CD4-positive, alpha-beta T cell treated with Interferon gamma for 1 hour (primary cell): ENCODE measurements at regions not wholly inside any gene's neighbourhood (a gene's known extent, or its start where the extent isn't known, plus 50 kb on each side); places are given as distances from the start of the nearest gene placed in this dataset.
"Not testable (repeated sequence)": the region's sequence is repeated elsewhere in the genome, so short reads cannot be mapped to it uniquely, and the experiment has no call there.

Experiments used
- DNase-seq: peaks from one replicate; pipeline ENCODE4 v3.0.0-alpha.2; 2020

- DNase-seq = not testable (repeated sequence)
Measured at GRCh38 chr14:19126269-19127051, 159.2 kb downstream of the POTEM start.

DNA sequence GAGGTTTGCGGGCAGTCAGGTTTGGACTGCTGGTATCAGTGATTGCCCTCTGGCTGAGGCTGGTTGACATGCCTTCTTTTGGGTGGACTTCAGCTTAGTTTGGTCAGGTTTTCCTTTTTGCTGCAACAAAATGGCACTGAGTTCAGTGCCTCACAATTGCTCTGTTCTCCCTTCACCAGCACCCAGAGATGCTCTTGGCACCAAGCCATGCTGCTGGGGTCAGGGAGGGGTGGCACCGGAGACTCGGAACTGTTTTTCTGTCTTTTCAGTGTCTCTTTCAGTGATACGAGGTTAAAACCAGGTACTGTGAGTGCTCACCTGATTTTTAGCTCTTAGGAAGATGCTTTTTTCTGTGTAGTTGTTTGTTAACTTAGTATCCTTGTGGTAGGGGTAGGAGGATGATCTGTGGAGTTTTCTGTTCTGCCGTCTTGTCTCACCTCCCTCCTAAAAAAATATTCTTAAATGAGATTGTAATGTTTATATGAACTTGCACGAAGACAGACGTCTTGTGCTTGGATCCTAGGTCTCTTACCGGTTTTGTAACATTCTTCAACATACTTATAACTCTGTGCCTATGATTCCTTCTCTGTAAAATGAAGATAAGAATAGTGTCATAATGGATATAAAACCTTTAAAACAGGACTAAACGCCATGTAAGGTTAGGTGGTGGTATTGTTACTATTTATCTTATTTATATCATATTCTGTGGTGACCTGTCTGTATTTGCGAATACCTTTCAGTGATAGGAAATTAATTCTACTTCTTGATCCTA, 160.6 kb downstream of the POTEM start:
- not testable (repeated sequence) for DNase-seq

GRCh38 chr14:19131553-19131952, 164.3 kb downstream of the POTEM start:
- not testable (repeated sequence) for DNase-seq

GRCh38 chr14:19132013-19132835, 165.0 kb downstream of the POTEM start:
- DNase-seq = not testable (repeated sequence)

- not testable (repeated sequence) for DNase-seq
Measured at GRCh38 chr14:19132836-19133120, 165.5 kb downstream of the POTEM start.

DNA sequence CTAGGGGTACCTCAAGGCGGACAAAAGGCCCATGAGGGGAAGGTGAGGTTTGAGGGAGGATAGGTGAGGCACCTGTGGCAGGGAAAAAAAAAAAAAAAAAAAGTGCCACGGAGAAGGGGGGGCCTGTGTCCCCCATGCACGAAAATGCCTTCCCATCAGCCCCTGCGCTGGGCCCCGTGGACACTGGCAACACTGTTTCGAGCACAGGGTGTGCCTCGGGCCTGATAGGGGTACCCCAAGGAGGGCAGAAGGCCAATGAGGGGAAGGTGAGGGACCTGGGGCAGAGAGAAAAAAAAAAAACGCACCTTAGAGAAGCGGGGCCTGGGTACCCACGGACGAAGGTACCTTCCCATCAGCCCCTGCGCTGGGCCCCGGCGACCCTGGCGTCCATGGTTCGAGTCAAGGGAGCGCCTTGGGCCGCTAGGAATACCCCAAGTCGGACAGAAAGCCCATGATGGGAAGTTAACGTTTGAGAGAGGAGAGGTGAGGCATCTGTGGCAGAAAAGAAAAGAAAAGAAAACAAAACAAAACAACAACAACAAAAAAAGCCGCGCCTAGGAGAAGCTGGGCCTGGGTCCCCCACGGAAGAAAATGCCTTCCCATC, 190.0 kb downstream of the POTEM start:
- DNase-seq = not testable (repeated sequence)

DNA sequence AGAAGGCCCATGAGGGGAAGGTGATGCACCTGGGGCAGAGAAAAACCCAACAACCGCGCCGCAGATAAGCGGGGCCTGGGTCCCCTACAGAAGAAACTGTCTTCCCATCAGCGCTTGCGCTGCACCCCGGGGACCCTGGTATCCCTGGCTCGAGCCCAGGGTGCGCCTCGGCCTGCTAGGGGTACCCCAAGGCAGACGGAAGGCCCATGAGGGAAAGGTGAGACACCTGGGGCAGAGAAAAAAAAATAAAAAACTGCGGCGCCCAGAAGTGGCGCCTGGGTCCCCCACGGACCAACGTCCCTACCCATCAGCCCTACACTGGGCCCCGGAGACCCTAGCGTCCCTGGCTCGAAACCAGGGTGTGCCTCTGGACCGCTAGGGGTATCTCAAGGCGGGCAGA, 190.8 kb downstream of the POTEM start:
- peak; percentile 0 for DNase-seq

DNA sequence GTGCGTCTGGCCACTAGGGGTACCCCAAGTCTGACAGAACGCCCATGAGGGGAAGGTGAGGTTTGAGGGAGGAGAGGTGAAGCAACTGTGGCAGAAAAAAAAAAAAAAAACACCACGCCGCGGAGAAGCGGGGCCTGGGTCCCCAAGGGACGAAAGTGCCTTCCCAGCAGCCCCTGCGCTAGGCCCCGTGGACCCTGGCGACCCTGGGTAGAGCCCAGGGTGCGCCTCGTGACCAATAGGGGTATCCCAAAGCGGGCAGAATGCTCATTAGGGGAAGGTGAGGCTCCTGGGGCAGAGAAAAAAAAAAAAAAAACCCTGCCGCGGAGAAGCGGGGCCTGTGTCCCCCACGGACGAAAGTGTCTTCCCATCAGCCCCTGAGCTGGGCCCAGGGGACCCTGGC, 191.4 kb downstream of the POTEM start:
- DNase-seq = not testable (repeated sequence)

- not testable (repeated sequence) for DNase-seq
Measured at GRCh38 chr14:19159003-19159625, 191.9 kb downstream of the POTEM start.

GRCh38 chr14:19160379-19160778, 193.1 kb downstream of the POTEM start:
- peak; percentile 0 for DNase-seq

DNA sequence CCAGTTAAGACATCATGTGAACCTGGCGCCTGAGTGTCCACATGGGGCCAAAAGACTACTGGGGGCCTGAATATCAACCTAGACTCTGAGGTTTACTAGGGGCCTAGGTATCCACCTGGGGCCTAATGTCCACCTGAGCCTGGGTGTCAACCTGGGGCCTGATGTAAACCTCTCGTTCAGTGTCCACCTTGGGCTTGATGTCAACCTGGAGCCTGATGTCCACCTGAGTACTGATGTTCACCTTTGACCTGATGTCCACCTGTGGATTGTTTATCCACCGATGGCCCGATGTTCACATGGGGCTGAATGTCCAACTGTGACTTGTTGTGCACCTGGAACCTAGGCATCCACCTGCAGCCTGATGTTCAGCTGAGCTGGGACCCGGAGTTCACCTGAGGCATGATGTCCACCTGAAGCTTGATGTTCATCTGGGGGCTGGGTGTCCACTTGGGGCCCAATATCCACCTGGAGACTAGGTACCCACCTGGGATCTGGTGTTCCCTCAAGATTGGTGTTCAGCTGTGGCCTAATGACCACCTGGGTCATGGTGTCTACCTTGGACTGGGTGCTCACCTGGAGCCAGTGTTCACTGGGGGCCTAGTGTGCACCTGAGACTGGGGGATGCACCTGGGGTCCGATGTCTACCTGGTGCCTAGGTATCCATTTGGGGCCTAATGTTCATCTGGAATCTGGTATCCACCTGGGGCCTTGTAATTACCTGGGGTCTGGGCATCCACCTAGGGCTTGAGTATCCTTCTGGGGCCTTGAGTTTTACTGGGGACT, 194.2 kb downstream of the POTEM start:
- peak; percentile 7 for DNase-seq

DNA sequence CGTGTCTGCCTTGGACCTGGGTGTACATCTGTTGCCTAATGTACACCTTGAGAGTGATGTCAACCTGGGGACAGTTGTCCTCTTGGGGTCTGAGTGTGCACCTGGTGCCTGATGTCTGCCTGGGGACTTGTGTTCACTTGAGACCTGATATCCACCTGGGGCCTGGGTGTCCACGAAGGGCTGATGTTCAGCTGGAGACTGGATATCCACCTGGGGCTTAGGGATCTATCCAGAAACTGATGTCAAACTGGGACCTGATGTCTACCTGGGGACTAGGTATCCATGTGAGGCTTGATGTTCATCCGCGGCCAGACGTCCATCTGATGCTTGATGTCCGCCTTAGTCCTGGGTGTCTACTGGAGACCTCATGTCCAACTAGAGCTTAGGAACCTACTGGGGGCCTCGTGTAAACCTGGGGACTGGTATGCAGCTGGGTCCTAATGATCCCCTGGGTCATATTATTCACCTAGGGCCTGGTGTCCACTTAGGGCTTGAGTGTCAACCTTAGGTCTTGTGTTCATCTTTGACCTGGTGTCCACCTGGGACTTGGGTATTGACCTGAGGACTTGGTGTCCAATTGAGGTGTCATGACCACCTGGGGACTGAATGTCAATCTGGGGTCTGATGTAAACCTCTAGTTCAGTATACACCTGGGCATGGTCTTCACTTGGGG, 194.9 kb downstream of the POTEM start:
- peak; percentile 0 for DNase-seq

GRCh38 chr14:19162920-19163319, 195.7 kb downstream of the POTEM start:
- DNase-seq = peak; percentile 0

DNA sequence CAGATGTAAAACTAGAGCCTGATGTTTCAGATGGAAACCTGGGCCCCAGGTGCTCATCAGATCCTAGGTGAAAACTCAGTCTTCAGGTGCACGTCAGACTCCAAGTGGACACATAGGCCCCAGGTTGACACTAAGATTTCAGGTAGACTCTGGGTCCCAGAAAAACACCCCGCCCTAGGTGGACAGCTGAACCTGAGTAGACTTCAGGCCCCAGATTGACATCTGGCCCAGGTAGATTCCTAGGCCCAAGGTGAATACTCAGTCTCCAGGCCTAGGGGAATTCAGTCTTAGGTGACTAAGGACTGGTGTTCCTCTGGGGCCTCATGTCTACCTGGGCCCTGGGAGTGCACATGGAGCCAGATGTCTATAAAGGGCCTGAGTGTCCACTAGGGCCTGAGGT, 196.7 kb downstream of the POTEM start:
- DNase-seq = peak; percentile 0

DNA sequence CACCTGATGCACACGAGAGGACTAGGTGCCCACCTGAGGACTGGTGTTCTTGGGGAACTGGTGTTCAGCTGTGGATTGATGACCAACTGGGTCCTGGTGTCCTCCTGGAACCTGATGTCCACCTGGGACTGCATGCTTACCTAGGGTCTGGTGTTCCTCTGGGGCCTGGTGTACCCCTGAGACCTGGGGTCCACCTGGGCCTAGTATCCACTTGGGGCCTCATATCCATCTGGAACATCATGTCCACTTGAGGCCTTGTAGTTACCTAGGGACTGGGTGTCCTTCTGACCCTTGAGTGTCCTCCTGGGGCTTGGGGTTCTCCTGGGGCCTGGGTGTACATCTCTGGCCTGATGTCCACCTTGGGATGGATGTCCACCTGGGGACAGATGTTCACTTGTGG, 197.2 kb downstream of the POTEM start:
- peak; percentile 0 for DNase-seq

DNA sequence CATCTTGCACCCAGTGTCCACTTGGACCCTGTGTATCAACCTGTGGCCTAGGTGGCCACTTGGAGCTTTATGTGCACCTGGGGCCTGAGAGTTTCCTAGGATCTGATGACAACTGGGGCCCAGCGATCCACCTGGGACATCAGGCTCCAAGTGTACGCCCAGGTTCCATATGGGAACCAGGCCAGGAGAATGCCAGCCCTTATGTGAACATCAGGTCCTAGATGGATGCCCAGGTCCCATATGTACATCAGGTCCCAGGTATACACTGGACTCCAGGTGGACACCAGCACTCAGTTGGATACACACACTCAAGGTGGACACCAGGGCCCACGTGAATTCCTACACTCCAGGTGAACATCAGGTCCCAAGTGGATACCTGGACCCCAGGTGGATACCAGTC, 198.8 kb downstream of the POTEM start:
- not testable (repeated sequence) for DNase-seq

DNA sequence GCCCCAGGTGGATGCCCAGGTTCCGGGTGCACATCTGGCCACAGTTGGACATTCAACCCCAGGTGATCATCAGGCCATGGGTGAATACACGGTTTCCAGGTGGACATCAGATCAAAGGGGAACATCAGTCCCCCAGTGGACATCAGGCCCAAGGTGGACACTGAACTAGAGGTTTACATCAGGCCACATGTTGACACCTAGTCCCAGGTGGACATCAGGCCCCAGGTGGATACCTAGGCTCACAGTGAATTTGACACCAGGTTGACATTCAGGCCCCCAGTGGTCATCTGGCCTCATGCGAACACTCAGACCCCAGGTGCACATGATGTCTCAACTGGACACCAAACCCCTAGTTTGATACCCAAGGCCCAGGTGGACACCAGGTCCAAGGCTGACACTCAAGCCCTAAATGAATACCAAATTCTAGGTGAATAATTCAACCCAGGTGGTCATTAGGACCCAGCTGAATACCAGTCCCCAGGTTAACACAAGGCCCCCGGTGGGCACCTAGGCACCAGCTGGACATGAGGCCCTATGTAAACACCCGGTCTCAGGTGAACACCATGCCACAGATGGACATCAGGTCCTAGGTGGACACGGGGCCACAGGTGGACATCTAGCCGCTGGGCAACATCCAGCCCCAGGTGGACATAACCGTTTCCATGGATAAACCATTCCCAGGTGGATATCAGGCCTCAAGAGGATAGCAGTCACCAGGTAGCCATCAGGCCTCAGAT, 200.4 kb downstream of the POTEM start:
- DNase-seq = peak; percentile 2

- peak; percentile 1 for DNase-seq
Measured at GRCh38 chr14:19168261-19168660, 201.0 kb downstream of the POTEM start.

- not testable (repeated sequence) for DNase-seq
Measured at GRCh38 chr14:19169561-19170362, 202.5 kb downstream of the POTEM start.
